K562 (cell line): ENCODE measurements at regions not wholly inside any gene's neighbourhood (a gene's known extent, or its start where the extent isn't known, plus 50 kb on each side); places are given as distances from the start of the nearest gene placed in this dataset.

Source experiments
- ATAC-seq: fragments of 200-7000 bp; cut with Tn5 transposase; 3 replicates; pipeline ENCODE4 v1.9.1; 2020; ENCODE audit warnings: moderate library complexity
- BruUV-seq: library from RNA; stranded (reverse); fragments of 400-500 nt; replicated peaks from 2 replicates; lab custom pipeline; 2021; lab: Mats Ljungman, UMichigan
- CTCF ChIA-PET: fragments of 300-600 bp; formaldehyde crosslinking; extraction: SDS; loops from one replicate; lab custom pipeline; 2021; ENCODE audit warnings: low intra/inter-chr PET ratio; lab: Yijun Ruan, JAX
- POLR2A ChIA-PET: fragments of 300-600, 350-650 bp; sonication (Branson Sonifier 250); formaldehyde crosslinking; extraction: SDS; loops from one replicate; lab custom pipeline; 2021; ENCODE audit warnings: antibody characterized with exemption, inconsistent platforms; lab: Yijun Ruan, JAX
- DNase-seq, 4 experiments: peaks; one replicate each; pipeline versions ENCODE4 v3.0.0 to v3.0.0-alpha.2; 2011 to 2018; ENCODE audit warnings: low spot score in 3 of 4, mixed read lengths in 3 of 4; ENCODE audit errors: extremely low read depth in 1 of 4
- FAIRE-seq: peaks from 2 replicates; lab custom pipeline; 2011; peaks lifted over from hg19 to GRCh38; lab: Jason Lieb, UNC
- H2AFZ ChIP-seq: 2 replicates; pipeline ENCODE4 v1.6.0; 2011; ENCODE audit warnings: low read depth, low read length, control low read depth, inconsistent platforms
- H3K27ac ChIP-seq: fragments of 200-600 bp; 3 replicates; pipeline ENCODE4 v1.8.0; 2011; ENCODE audit warnings: low read depth, mild to moderate bottlenecking, control low read depth, inconsistent platforms, low read length, moderate library complexity, mixed read lengths; ENCODE audit errors: extremely low read depth
- H3K27me3 ChIP-seq, 2 experiments: fragments of 300-600 bp in 1 of 2; 2 replicates in 1 of 2; 3 replicates in 1 of 2; pipeline versions ENCODE4 v1.6.0 to v1.8.0; 2011; ENCODE audit warnings: inconsistent platforms in 2 of 2, low read length in 2 of 2, mild to moderate bottlenecking in 1 of 2, mixed read lengths in 1 of 2, moderate library complexity in 1 of 2; ENCODE audit not compliant: control insufficient read depth in 2 of 2, insufficient read depth in 2 of 2
- H3K36me3 ChIP-seq: fragments of 300-600 bp; 3 replicates; pipeline ENCODE4 v1.8.0; 2011; ENCODE audit warnings: mild to moderate bottlenecking, low read length, inconsistent platforms; ENCODE audit not compliant: control insufficient read depth, insufficient read depth
- H3K4me1 ChIP-seq, 2 experiments: fragments of 200-600 bp in 1 of 2; replicated peaks in 1 of 2; 2 replicates in 1 of 2; 3 replicates in 1 of 2; pipeline versions ENCODE4 v1.5.1 to v1.8.0; 2011; ENCODE audit warnings: inconsistent platforms in 2 of 2, low read length in 2 of 2, mild to moderate bottlenecking in 1 of 2, mixed read lengths in 1 of 2, moderate library complexity in 1 of 2; ENCODE audit not compliant: control insufficient read depth in 2 of 2, insufficient read depth in 2 of 2
- H3K4me2 ChIP-seq: 2 replicates; pipeline ENCODE4 v1.6.1; 2011; ENCODE audit warnings: low read length, control low read depth, inconsistent platforms, mixed read lengths; ENCODE audit not compliant: insufficient read depth
- H3K4me3 ChIP-seq: fragments of 200-600 bp; sonication (generic), shearing (Covaris generic); 2 replicates; pipeline ENCODE4 v1.5.1; 2016; ENCODE audit warnings: control low read depth, inconsistent platforms
- H3K79me2 ChIP-seq: fragments of 200-600 bp; 3 replicates; pipeline ENCODE4 v1.8.0; 2011; ENCODE audit warnings: low read length, inconsistent platforms; ENCODE audit not compliant: control insufficient read depth, insufficient read depth
- H3K9ac ChIP-seq, 2 experiments: 2 replicates each; pipeline versions ENCODE4 v1.6.0 to v1.6.1; 2011; ENCODE audit warnings: low read depth in 2 of 2, low read length in 2 of 2, control low read depth in 1 of 2, inconsistent platforms in 1 of 2, mild to moderate bottlenecking in 1 of 2, mixed read lengths in 1 of 2; ENCODE audit not compliant: insufficient read depth in 1 of 2
- H3K9me1 ChIP-seq: one replicate; pipeline ENCODE4 v1.6.0; 2011; ENCODE audit warnings: inconsistent platforms, mild to moderate bottlenecking, low read length, moderate library complexity; ENCODE audit not compliant: control insufficient read depth, insufficient read depth
- H3K9me3 ChIP-seq: replicated peaks from 2 replicates; pipeline ENCODE4 v1.5.1; 2011; ENCODE audit warnings: low read depth, low read length, inconsistent platforms; ENCODE audit not compliant: control insufficient read depth, insufficient read depth
- H4K20me1 ChIP-seq: replicated peaks from 2 replicates; pipeline ENCODE4 v1.6.1; 2011; ENCODE audit warnings: low read length, inconsistent platforms, mixed read lengths; ENCODE audit not compliant: control insufficient read depth, insufficient read depth
- BACH1 ChIP-seq: fragments of 200-800 bp; sonication (Bioruptor generic); IDR thresholded peaks from 2 replicates; pipeline ENCODE4 v1.6.1; 2016; ENCODE audit warnings: missing genetic modification characterization, missing compliant biosample characterization
- EZH2 ChIP-seq: IDR thresholded peaks from 2 replicates; pipeline ENCODE4 v1.6.1; 2012; ENCODE audit warnings: low read depth, mild to moderate bottlenecking, inconsistent platforms, low read length, borderline replicate concordance
- FOSL1 ChIP-seq: fragments of 200-800 bp; sonication (Bioruptor generic); conservative IDR thresholded peaks from 2 replicates; pipeline ENCODE4 v1.6.1; 2016; ENCODE audit warnings: missing genetic modification characterization, missing compliant biosample characterization
- GTF2E2 ChIP-seq: fragments of 200-800 bp; sonication (Bioruptor generic); IDR thresholded peaks from 2 replicates; pipeline ENCODE4 v1.6.1; 2016; ENCODE audit warnings: missing genetic modification characterization, missing compliant biosample characterization
- HIVEP1 ChIP-seq: fragments of 250-450 bp; sonication (Bioruptor Pico); IDR thresholded peaks from 2 replicates; pipeline ENCODE4 v1.4.0; 2020; ENCODE audit warnings: mild to moderate bottlenecking
- HLTF ChIP-seq: fragments of 450-650 bp; IDR thresholded peaks from 2 replicates; pipeline ENCODE4 v1.6.1; 2016
- L3MBTL2 ChIP-seq: fragments of 450-650 bp; IDR thresholded peaks from 2 replicates; pipeline ENCODE4 v1.6.1; 2016; ENCODE audit warnings: mild to moderate bottlenecking, moderate library complexity
- NCOA2 ChIP-seq, 2 experiments: fragments of 450-650 bp; IDR thresholded peaks; 2 replicates each; pipeline ENCODE4 v1.6.1; 2018; ENCODE audit warnings: mild to moderate bottlenecking in 2 of 2, moderate library complexity in 1 of 2; ENCODE audit not compliant: partially characterized antibody in 2 of 2
- RCOR1 ChIP-seq, 2 experiments: IDR thresholded peaks; 2 replicates each; pipeline ENCODE4 v1.6.1; 2012; ENCODE audit warnings: low read depth in 2 of 2, low read length in 2 of 2, borderline replicate concordance in 1 of 2, improper control_type of control experiment in 1 of 2
- RUNX1 ChIP-seq: sonication (generic); IDR thresholded peaks from 2 replicates; pipeline ENCODE4 v1.6.1; 2016; ENCODE audit warnings: antibody characterized with exemption, low read depth
- ZBED1 ChIP-seq: IDR thresholded peaks from 2 replicates; pipeline ENCODE4 v1.6.1; 2014
- ZNF232 ChIP-seq: sonication (generic); formaldehyde crosslinking; IDR thresholded peaks from 2 replicates; pipeline ENCODE4 v1.8.0; 2022; ENCODE audit warnings: mild to moderate bottlenecking, missing genetic modification reagents
- ZNF239 ChIP-seq: fragments of 250-450 bp; sonication (Bioruptor Pico); IDR thresholded peaks from 2 replicates; pipeline ENCODE4 v1.4.0; 2020; ENCODE audit warnings: mild to moderate bottlenecking
- ZNF507 ChIP-seq: conservative IDR thresholded peaks from 2 replicates; pipeline ENCODE4 v1.6.1; 2017; ENCODE audit warnings: missing genetic modification characterization, missing compliant biosample characterization
- ZNF76 ChIP-seq: fragments of 250-450 bp; sonication (Bioruptor Pico); IDR thresholded peaks from 2 replicates; pipeline ENCODE4 v1.4.0; 2020; ENCODE audit warnings: mild to moderate bottlenecking, moderate library complexity, borderline replicate concordance
- WGBS: fragments of 100-300 bp; shearing (Covaris generic); methylation state at CpG from one replicate; pipeline ENCODE4 v1.1.6; 2016; ENCODE audit warnings: low coverage, mixed read lengths; ENCODE audit not compliant: insufficient coverage; ENCODE audit errors: missing lambda C conversion rate; 5-methylcytosine and 5-hydroxymethylcytosine counted together
- in situ Hi-C: fragments of 300-500 bp; cut with MboI; formaldehyde crosslinking; loops from 4 replicates; pipeline ENCODE4 v1.15.0; 2018; ENCODE audit warnings: inconsistent platforms, mixed read lengths
- intact Hi-C: fragments of 100-400 bp; cut with micrococcal nuclease; formaldehyde crosslinking; loops from 2 replicates; pipeline ENCODE4 v1.14.2; 2022
- TF ChIP-seq, protein P1 (sequence below): fragments of 150-350 bp; conservative IDR thresholded peaks from 2 replicates; pipeline ENCODE4 v1.6.1; 2014; ENCODE audit warnings: low read length
- TF ChIP-seq, protein P2 (sequence below): fragments of 450-650 bp; formaldehyde crosslinking; IDR thresholded peaks from 2 replicates; pipeline ENCODE4 v1.4.0; 2022; ENCODE audit warnings: mild to moderate bottlenecking, moderate library complexity
- TF ChIP-seq, protein P3 (sequence below): sonication (generic); formaldehyde crosslinking; IDR thresholded peaks from 2 replicates; pipeline ENCODE4 v1.8.1; 2023; ENCODE audit warnings: mild to moderate bottlenecking, missing genetic modification reagents

DNA sequence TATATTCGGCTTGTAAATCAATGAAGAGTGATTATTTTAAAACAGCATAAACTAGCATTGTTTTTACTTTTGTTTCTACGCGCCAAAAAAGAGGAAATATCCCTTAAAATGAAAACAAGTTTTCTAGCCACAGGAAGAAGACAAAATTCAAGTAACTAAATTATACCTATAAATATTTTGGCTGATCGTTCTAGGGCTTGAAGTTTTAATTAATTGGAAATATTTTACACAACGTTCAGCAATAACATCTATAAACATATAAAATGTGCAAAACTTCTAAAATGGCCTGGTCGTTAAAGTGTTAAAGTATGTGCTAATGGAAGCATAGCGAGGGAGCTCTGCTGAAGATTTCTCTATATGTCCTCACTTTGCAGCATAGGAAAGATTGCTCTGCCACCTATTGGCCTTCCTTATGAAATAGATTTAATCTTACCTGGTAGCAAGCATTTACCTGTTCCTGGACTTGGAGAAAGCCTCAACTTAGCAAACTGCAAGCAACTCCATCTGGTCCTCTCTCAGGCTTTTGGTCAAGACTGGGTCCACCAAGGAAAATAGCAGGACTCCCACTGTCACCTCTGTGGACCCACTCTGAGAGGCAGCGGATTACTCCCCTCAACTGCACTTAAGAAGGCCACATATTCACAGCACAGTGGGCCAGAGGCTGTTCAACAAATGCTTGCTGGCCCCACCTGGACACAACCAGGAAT, 351.3 kb upstream of the RUNX1 start:
- no peak overlapping the region for H3K4me3 ChIP-seq
- no peak overlapping the region for H3K9ac ChIP-seq
- no peak overlapping the region for H3K4me2 ChIP-seq
- H3K79me2 ChIP-seq: no peaks in the 10 kb centered on the region
- H3K9me3 ChIP-seq: no peaks in the 10 kb centered on the region
- no peaks in the 10 kb centered on the region for H3K9me1 ChIP-seq
- no peaks in the 10 kb centered on the region for H3K36me3 ChIP-seq
- POLR2A ChIA-PET: interaction anchor here (0.6 to 1.4 kb wide), 6 partner anchors 8 to 863 kb away, joined by 3 to 4 read pairs (median 4); no protein-coding TSS in a partner anchor
- no peaks in the 10 kb centered on the region; a peak in 2 of 5 replicates for H3K27me3 ChIP-seq
- CTCF ChIA-PET: interaction anchor here (1.2 to 3.0 kb wide), 3 partner anchors 349 to 655 kb away, joined by 3 to 19 read pairs (median 4); no protein-coding TSS in a partner anchor
- no peaks in the 10 kb centered on the region for H4K20me1 ChIP-seq
- intact Hi-C loops (loop anchor here (1.0 to 5.0 kb wide), 6 partner anchors 108 to 708 kb away; no protein-coding TSS in a partner anchor), in situ Hi-C loops (loop anchor here (10.0 kb wide), 1 partner anchor 656 kb away; no protein-coding TSS in a partner anchor)
- 23% methylated on average over 8 of the region's 8 CpGs for WGBS
- peak overlapping the region; percentile 61 for H2AFZ ChIP-seq
- peaks cover 0 to 15% of the 10 kb centered on the region in 2 experiments; a peak in 3 of 5 replicates for H3K4me1 ChIP-seq
- ATAC-seq: peak; percentile 92
- BruUV-seq: no TSS peak
- FAIRE-seq: peak; percentile 81
- H3K27ac ChIP-seq: no peak overlapping the region
- DNase-seq: peak; percentile 18 to 79 (median 38)
- TF ChIP-seq RCOR1 (IDR thresholded peaks at IDR 0.05; ENCODE audit: borderline replicate concordance in 1 of 2, low read depth in 2 of 2, low read length in 2 of 2) (peak in 1 of 2 experiments; percentile 48; a peak in 1 of 4 replicates), NCOA2 (IDR thresholded peaks at IDR 0.05; ENCODE audit: partially characterized antibody in 2 of 2) (no peak), ZNF239 (CRISPR knock-in tag) (no peak), HIVEP1 (CRISPR knock-in tag) (no peak), ZNF507 (tag) (no peak), ZBED1 (no peak), BACH1 (tag) (no peak), L3MBTL2 (0 out of 2 replicates have a peak, but pooled peaks have one; percentile 26), GTF2E2 (tag) (peak; percentile 66; the same call in 1 of the 2 replicates), FOSL1 (tag) (no peak), HLTF (no peak), ZNF76 (CRISPR knock-in tag) (no peak), ZNF232 (CRISPR knock-in tag) (no peak), EZH2 (no peak), RUNX1 (no peak)
- TF ChIP-seq, protein P1, sequence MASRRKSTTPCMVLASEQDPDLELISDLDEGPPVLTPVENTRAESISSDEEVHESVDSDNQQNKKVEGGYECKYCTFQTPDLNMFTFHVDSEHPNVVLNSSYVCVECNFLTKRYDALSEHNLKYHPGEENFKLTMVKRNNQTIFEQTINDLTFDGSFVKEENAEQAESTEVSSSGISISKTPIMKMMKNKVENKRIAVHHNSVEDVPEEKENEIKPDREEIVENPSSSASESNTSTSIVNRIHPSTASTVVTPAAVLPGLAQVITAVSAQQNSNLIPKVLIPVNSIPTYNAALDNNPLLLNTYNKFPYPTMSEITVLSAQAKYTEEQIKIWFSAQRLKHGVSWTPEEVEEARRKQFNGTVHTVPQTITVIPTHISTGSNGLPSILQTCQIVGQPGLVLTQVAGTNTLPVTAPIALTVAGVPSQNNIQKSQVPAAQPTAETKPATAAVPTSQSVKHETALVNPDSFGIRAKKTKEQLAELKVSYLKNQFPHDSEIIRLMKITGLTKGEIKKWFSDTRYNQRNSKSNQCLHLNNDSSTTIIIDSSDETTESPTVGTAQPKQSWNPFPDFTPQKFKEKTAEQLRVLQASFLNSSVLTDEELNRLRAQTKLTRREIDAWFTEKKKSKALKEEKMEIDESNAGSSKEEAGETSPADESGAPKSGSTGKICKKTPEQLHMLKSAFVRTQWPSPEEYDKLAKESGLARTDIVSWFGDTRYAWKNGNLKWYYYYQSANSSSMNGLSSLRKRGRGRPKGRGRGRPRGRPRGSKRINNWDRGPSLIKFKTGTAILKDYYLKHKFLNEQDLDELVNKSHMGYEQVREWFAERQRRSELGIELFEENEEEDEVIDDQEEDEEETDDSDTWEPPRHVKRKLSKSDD: no peak
- TF ChIP-seq, protein P2, sequence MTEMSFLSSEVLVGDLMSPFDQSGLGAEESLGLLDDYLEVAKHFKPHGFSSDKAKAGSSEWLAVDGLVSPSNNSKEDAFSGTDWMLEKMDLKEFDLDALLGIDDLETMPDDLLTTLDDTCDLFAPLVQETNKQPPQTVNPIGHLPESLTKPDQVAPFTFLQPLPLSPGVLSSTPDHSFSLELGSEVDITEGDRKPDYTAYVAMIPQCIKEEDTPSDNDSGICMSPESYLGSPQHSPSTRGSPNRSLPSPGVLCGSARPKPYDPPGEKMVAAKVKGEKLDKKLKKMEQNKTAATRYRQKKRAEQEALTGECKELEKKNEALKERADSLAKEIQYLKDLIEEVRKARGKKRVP (CRISPR knock-in tag): peak; percentile 79
- TF ChIP-seq, protein P3, sequence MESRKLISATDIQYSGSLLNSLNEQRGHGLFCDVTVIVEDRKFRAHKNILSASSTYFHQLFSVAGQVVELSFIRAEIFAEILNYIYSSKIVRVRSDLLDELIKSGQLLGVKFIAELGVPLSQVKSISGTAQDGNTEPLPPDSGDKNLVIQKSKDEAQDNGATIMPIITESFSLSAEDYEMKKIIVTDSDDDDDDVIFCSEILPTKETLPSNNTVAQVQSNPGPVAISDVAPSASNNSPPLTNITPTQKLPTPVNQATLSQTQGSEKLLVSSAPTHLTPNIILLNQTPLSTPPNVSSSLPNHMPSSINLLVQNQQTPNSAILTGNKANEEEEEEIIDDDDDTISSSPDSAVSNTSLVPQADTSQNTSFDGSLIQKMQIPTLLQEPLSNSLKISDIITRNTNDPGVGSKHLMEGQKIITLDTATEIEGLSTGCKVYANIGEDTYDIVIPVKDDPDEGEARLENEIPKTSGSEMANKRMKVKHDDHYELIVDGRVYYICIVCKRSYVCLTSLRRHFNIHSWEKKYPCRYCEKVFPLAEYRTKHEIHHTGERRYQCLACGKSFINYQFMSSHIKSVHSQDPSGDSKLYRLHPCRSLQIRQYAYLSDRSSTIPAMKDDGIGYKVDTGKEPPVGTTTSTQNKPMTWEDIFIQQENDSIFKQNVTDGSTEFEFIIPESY (CRISPR knock-in tag): peak; percentile 27; the same call in 1 of the 2 replicates
